Heart right ventricle (tissue), 16 donors: ENCODE measurements at regions not wholly inside any gene's neighbourhood (a gene's known extent, or its start where the extent isn't known, plus 50 kb on each side); places are given as distances from the start of the nearest gene placed in this dataset.
A peak's percentile ranks its signal among the peaks of the same experiment; 100 is the strongest.

ENCODE experiments used
- ATAC-seq, 8 donors: fragments of 200-7000 bp; cut with Tn5 transposase; one replicate each; pipeline ENCODE4 v1.9.1; 2020; ENCODE audit warnings: mild to moderate bottlenecking in 8 of 8, moderate library complexity in 8 of 8, moderate number of reproducible peaks in 1 of 8
- DNase-seq, 2 donors: peaks; one replicate each; pipeline ENCODE4 v3.0.0-alpha.2; 2020
- H3K27ac ChIP-seq, 10 donors: fragments of 200-600 bp; sonication (generic) in 2 of 10; one replicate each; pipeline versions ENCODE4 v1.5.0 to v1.8.0; 2020 to 2022; ENCODE audit warnings: mild to moderate bottlenecking in 3 of 10
- H3K27me3 ChIP-seq, 7 donors: fragments of 200-600 bp; one replicate each; pipeline ENCODE4 v1.8.0; 2021 to 2022; ENCODE audit warnings: mild to moderate bottlenecking in 2 of 7
- H3K36me3 ChIP-seq, 9 donors: fragments of 200-600 bp; sonication (generic) in 1 of 9; one replicate each; pipeline versions ENCODE4 v1.5.0 to v1.8.0; 2020 to 2022; ENCODE audit warnings: mild to moderate bottlenecking in 2 of 9
- H3K4me1 ChIP-seq, 9 donors: fragments of 200-600 bp; sonication (generic) in 1 of 9; one replicate each; pipeline versions ENCODE4 v1.5.0 to v1.8.0; 2020 to 2022; ENCODE audit warnings: mild to moderate bottlenecking in 4 of 9
- H3K4me3 ChIP-seq, 10 donors: fragments of 200-600 bp; sonication (generic) in 2 of 10; one replicate each; pipeline versions ENCODE4 v1.5.0 to v1.8.0; 2020 to 2022; ENCODE audit warnings: mild to moderate bottlenecking in 7 of 10, moderate library complexity in 2 of 10
- H3K9me3 ChIP-seq, 11 donors: fragments of 200-600 bp in 10 of 11; sonication (generic) in 2 of 11; one replicate each; pipeline versions ENCODE4 v1.5.0 to v1.8.0; 2013 to 2022; ENCODE audit warnings: mild to moderate bottlenecking in 2 of 11, control low read depth in 1 of 11, moderate library complexity in 1 of 11
- WGBS, 2 donors: extraction: QIAGEN DNeasy Blood & Tissue Kit; methylation state at CpG; one replicate each; pipeline ENCODE4 v1.1.7; 2013; ENCODE audit warnings: inconsistent platforms in 1 of 2; 5-methylcytosine and 5-hydroxymethylcytosine counted together
- intact Hi-C, 10 donors: fragments of 100-400 bp; cut with DNase I; formaldehyde crosslinking; loops; one replicate each; pipeline versions ENCODE4 v1.11.1 to v1.14.2; 2022
- TF ChIP-seq, protein P1 (sequence below), 9 donors: fragments of 200-600 bp; sonication (generic) in 2 of 9; IDR thresholded peaks; one replicate each; pipeline versions ENCODE4 v1.5.0 to v1.8.0; 2021 to 2022; ENCODE audit warnings: antibody characterized with exemption in 9 of 9, mild to moderate bottlenecking in 5 of 9, moderate library complexity in 1 of 9
- donor health status: Arrhythmogenic right ventricular cardiomyopathy.
- donor health status: ischemic (EF 13 %, LVEDD 7.1; RV severe dilation, severe dysfunction).
- donor health status: healthy with polysubstance abuse.
- donor health status: DM: no; HTN: yes; CAD: no.
- donor health status: DM: no; HTN: no; CAD: no.
- donor health status: ischemic (EF 25% LVEDD 6.9; RV normal size, moderate dysfunction).
- donor health status: ischemic (EF 25% LVEDD 5.7; RV mildly dilated, moderate dysfunction).
- donor health status: healthy.
- donor health status: DM: yes; HTN: yes; CAD: no.
- donor health status: Ischemic cardiomyopathy.
- donor health status: ischemic (EF 35%, LVEDD 5.7; RV mildly dilated, moderate dysfunction).
- donor health status: nonischemic (EF 11% LVEDD 7.7; RV severe dilation, severe dysfunction).
- donor health status: DM: yes; HTN: yes; CAD: no.
- donor health status: PGD.
- donor health status: ischemic (EF 29% LVEDD 5.4; RV normal size, mild dysfunction).
- donor health status: nonischemic (EF 23%, LVEDD 6.1; RV moderate dilation, normal function).

- no peak overlapping the region for H3K4me3 ChIP-seq
- intact Hi-C loops, result no loop called here
Observed at GRCh38 chr1:182182311-182182710, 120.8 kb upstream of the ZNF648 start.

DNA sequence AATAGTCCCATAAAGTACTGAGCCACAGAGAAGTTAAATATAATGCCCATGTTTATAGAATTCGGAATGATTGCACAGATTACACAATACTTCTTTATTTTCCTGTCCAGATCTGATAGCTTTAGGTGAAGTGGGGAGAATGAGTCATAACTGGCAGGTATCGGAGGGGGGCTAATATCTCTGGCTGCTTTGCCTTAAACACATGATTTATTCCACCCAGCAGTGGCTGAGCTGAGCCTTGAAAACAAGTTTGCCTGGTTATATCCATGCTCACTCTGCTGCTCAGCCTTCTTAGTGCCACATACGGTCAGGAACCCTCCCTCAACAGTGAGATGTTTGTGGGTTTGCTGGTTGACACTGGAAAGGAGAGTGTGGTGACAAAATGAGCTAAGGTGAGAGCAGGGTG is 119.7 kb upstream of the ZNF648 start:
- Histone ChIP-seq H3K36me3 (no peaks in the 10 kb centered on the region), H3K4me3 (no peak overlapping the region), H3K9me3 (no peaks in the 10 kb centered on the region), H3K4me1 (peaks cover 0 to 20% (median 0%) of the 10 kb centered on the region in 9 donors), H3K27me3 (peaks cover 0 to 7% (median 0%) of the 10 kb centered on the region in 7 donors), H3K27ac (no peak overlapping the region)
- TF ChIP-seq, protein P1, sequence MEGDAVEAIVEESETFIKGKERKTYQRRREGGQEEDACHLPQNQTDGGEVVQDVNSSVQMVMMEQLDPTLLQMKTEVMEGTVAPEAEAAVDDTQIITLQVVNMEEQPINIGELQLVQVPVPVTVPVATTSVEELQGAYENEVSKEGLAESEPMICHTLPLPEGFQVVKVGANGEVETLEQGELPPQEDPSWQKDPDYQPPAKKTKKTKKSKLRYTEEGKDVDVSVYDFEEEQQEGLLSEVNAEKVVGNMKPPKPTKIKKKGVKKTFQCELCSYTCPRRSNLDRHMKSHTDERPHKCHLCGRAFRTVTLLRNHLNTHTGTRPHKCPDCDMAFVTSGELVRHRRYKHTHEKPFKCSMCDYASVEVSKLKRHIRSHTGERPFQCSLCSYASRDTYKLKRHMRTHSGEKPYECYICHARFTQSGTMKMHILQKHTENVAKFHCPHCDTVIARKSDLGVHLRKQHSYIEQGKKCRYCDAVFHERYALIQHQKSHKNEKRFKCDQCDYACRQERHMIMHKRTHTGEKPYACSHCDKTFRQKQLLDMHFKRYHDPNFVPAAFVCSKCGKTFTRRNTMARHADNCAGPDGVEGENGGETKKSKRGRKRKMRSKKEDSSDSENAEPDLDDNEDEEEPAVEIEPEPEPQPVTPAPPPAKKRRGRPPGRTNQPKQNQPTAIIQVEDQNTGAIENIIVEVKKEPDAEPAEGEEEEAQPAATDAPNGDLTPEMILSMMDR (IDR thresholded peaks at IDR 0.05), result no peak
- DNase-seq, result no peak
- intact Hi-C loops, result no loop called here
- no peak for ATAC-seq
- 82 to 84% methylated on average over 3 of the region's 3 CpGs for WGBS, 2 donors

More at GRCh38 chr1:182182311-182182710, 120.8 kb upstream of the ZNF648 start:
- DNase-seq, result no peak
- Histone ChIP-seq H3K36me3 (no peaks in the 10 kb centered on the region), H3K4me1 (peaks cover 0 to 20% (median 0%) of the 10 kb centered on the region in 9 donors), H3K27ac (no peak overlapping the region), H3K9me3 (no peaks in the 10 kb centered on the region), H3K27me3 (peaks cover 0 to 7% (median 0%) of the 10 kb centered on the region in 7 donors)
- TF ChIP-seq, protein P1 (IDR thresholded peaks at IDR 0.05), result no peak
- no peak for ATAC-seq

- intact Hi-C loops, result no loop called here
- WGBS, 2 donors, result 76 to 85% methylated on average over 4 of the region's 4 CpGs
- peak overlapping the region in 2 of 10 donors; percentile 48 to 56 for H3K27ac ChIP-seq
Observed at GRCh38 chr1:182175361-182175931, 113.9 kb upstream of the ZNF648 start.

DNA sequence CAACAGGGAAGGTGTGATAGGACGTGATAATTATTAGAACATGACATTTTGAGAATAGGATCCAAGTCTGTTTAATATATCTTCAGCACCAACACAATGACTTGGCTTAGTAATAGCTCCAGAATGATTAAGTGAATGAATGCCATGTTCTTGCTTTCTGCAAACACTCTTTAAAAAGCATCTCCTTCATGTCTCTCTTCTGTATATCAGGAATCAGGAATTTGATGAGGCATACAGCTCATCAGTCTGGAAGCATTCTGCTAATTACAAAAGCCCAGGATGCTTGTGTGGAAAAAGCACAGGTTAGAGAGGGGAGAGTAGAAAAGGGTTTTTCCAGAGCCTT is 113.0 kb upstream of the ZNF648 start:
- no peaks in the 10 kb centered on the region for H3K9me3 ChIP-seq
- ATAC-seq (peak in 1 of 8 donors; percentile 18), DNase-seq (no peak)
- 17 to 20% methylated on average over 1 of the region's 1 CpG for WGBS, 2 donors
- TF ChIP-seq, protein P1 (IDR thresholded peaks at IDR 0.05), result no peak
- no peaks in the 10 kb centered on the region for H3K27me3 ChIP-seq
- no peak overlapping the region for H3K4me3 ChIP-seq
- H3K27ac ChIP-seq, result peak overlapping the region in 6 of 10 donors; percentile 5 to 56 (median 37)
- H3K36me3 ChIP-seq, result no peaks in the 10 kb centered on the region
- H3K4me1 ChIP-seq, result peaks cover 0 to 52% (median 18%) of the 10 kb centered on the region in 9 donors
- intact Hi-C loops, result no loop called here

More at GRCh38 chr1:182175361-182175931, 113.9 kb upstream of the ZNF648 start:
- no peak overlapping the region for H3K4me3 ChIP-seq
- H3K4me1 ChIP-seq, result peaks cover 0 to 42% (median 18%) of the 10 kb centered on the region in 9 donors
- H3K9me3 ChIP-seq, result no peaks in the 10 kb centered on the region
- no peak for ATAC-seq
- DNase-seq, result no peak
- H3K27me3 ChIP-seq, result no peaks in the 10 kb centered on the region
- TF ChIP-seq, protein P1 (IDR thresholded peaks at IDR 0.05), result no peak
- no peaks in the 10 kb centered on the region for H3K36me3 ChIP-seq
